MM.1S (cell line): ENCODE measurements at regions not wholly inside any gene's neighbourhood (a gene's known extent, or its start where the extent isn't known, plus 50 kb on each side); places are given as distances from the start of the nearest gene placed in this dataset.

Experiments used
- DNase-seq: peaks from one replicate; pipeline ENCODE4 v3.0.0-alpha.2; 2015
- H2AFZ ChIP-seq: fragments of 300-600 bp; sonication (generic); 2 replicates; pipeline ENCODE4 v1.6.0; 2016; ENCODE audit warnings: antibody characterized with exemption, low read length
- H3F3A ChIP-seq: fragments of 300-600 bp; sonication (generic); 2 replicates; pipeline ENCODE4 v1.6.1; 2016; ENCODE audit warnings: mild to moderate bottlenecking, antibody characterized with exemption, low read length, moderate library complexity, mixed read lengths; ENCODE audit not compliant: insufficient read depth
- H3K27ac ChIP-seq: fragments of 300-600 bp; sonication (generic); 2 replicates; pipeline ENCODE4 v1.5.1; 2016; ENCODE audit warnings: mild to moderate bottlenecking, low read length
- H3K27me3 ChIP-seq: fragments of 300-600 bp; sonication (generic); replicated peaks from 2 replicates; pipeline ENCODE4 v1.6.0; 2016; ENCODE audit warnings: low read length; ENCODE audit not compliant: insufficient read depth
- H3K36me3 ChIP-seq: fragments of 300-600 bp; sonication (generic); replicated peaks from 2 replicates; pipeline ENCODE4 v1.6.1; 2016; ENCODE audit warnings: mild to moderate bottlenecking, low read length, mixed read lengths; ENCODE audit not compliant: insufficient read depth
- H3K4me1 ChIP-seq: fragments of 300-600 bp; sonication (generic); 2 replicates; pipeline ENCODE4 v1.6.1; 2016; ENCODE audit warnings: low read length, mixed read lengths
- H3K4me2 ChIP-seq: fragments of 300-600 bp; sonication (generic); 2 replicates; pipeline ENCODE4 v1.6.0; 2016; ENCODE audit warnings: low read depth, low read length
- H3K4me3 ChIP-seq: fragments of 300-600 bp; sonication (generic); 2 replicates; pipeline ENCODE4 v1.5.1; 2016; ENCODE audit warnings: low read length, mixed read lengths
- H3K79me2 ChIP-seq: fragments of 300-600 bp; sonication (generic); 2 replicates; pipeline ENCODE4 v1.6.1; 2016; ENCODE audit warnings: mixed run types, low read length, mixed read lengths
- H3K9ac ChIP-seq: fragments of 300-600 bp; sonication (generic); 2 replicates; pipeline ENCODE4 v1.6.1; 2016; ENCODE audit warnings: low read length, mixed read lengths
- H3K9me2 ChIP-seq: fragments of 300-600 bp; sonication (generic); replicated peaks from 2 replicates; pipeline ENCODE4 v1.6.1; 2016; ENCODE audit warnings: mild to moderate bottlenecking, low read length, mixed read lengths; ENCODE audit not compliant: insufficient read depth
- H3K9me3 ChIP-seq: fragments of 300-600 bp; sonication (generic); replicated peaks from 2 replicates; pipeline ENCODE4 v1.6.1; 2016; ENCODE audit warnings: mild to moderate bottlenecking, low read length, mixed read lengths; ENCODE audit not compliant: insufficient read depth
- H4K20me1 ChIP-seq: fragments of 300-600 bp; sonication (generic); 2 replicates; pipeline ENCODE4 v1.6.1; 2016; ENCODE audit warnings: mild to moderate bottlenecking, low read length, moderate library complexity, mixed read lengths; ENCODE audit not compliant: insufficient read depth
- CTCF ChIP-seq: fragments of 300-600 bp; sonication (generic); IDR thresholded peaks from 2 replicates; pipeline ENCODE4 v1.5.1; 2016; ENCODE audit warnings: antibody characterized with exemption, low read length, mixed read lengths
- EZH2 ChIP-seq: fragments of 300-600 bp; sonication (generic); optimal IDR thresholded peaks from 2 replicates; pipeline ENCODE3; 2017; ENCODE audit warnings: low read depth, mild to moderate bottlenecking, antibody characterized with exemption, low read length, mixed read lengths
- EZH2phosphoT487 ChIP-seq: fragments of 300-600 bp; sonication (generic); IDR thresholded peaks from 2 replicates; pipeline ENCODE4 v1.6.1; 2018; ENCODE audit warnings: antibody characterized with exemption, low read length

GRCh38 chr22:44650806-44651205 is 51.2 kb upstream of the PRR5 start:
- Histone ChIP-seq H3K79me2 (no peaks in the 10 kb centered on the region), H3K9me2 (no peaks in the 10 kb centered on the region)

GRCh38 chr22:44648821-44649565 is 53.0 kb upstream of the PRR5 start:
- H3K9me2 ChIP-seq, result no peaks in the 10 kb centered on the region
- H3K4me3 ChIP-seq, result no peak overlapping the region
- no peaks in the 10 kb centered on the region for H3K4me1 ChIP-seq
- TF ChIP-seq CTCF (no peak), EZH2 (no peak), EZH2phosphoT487 (no peak)
- no peaks in the 10 kb centered on the region for H3K9me3 ChIP-seq
- H3K27me3 ChIP-seq, result peaks cover 75% of the 10 kb centered on the region
- no peak overlapping the region for H3K9ac ChIP-seq
- no peak overlapping the region for H3K27ac ChIP-seq
- H3K79me2 ChIP-seq, result no peaks in the 10 kb centered on the region
- DNase-seq, result no peak
- no peaks in the 10 kb centered on the region for H4K20me1 ChIP-seq
- H3F3A ChIP-seq, result no peaks in the 10 kb centered on the region
- no peak overlapping the region for H2AFZ ChIP-seq
- no peaks in the 10 kb centered on the region for H3K36me3 ChIP-seq
- no peak overlapping the region for H3K4me2 ChIP-seq

More at GRCh38 chr22:44650806-44651205, 51.2 kb upstream of the PRR5 start:
- no peak overlapping the region for H3K4me3 ChIP-seq
- H4K20me1 ChIP-seq, result no peaks in the 10 kb centered on the region
- TF ChIP-seq EZH2, result no peak
- H3K4me2 ChIP-seq, result no peak overlapping the region
- H3F3A ChIP-seq, result no peaks in the 10 kb centered on the region
- no peaks in the 10 kb centered on the region for H3K36me3 ChIP-seq
- no peak overlapping the region for H3K27ac ChIP-seq
- no peaks in the 10 kb centered on the region for H3K9me3 ChIP-seq
- H3K4me1 ChIP-seq, result no peaks in the 10 kb centered on the region
- H3K27me3 ChIP-seq, result peaks cover 60% of the 10 kb centered on the region
- no peak for DNase-seq
- no peak overlapping the region for H2AFZ ChIP-seq
- H3K9ac ChIP-seq, result no peak overlapping the region

- no peak overlapping the region for H3K27ac ChIP-seq
- no peaks in the 10 kb centered on the region for H3K4me1 ChIP-seq
- no peak for TF ChIP-seq CTCF
- TF ChIP-seq EZH2, result no peak
- no peak for TF ChIP-seq EZH2phosphoT487
- H3K9me3 ChIP-seq, result no peaks in the 10 kb centered on the region
- no peak overlapping the region for H2AFZ ChIP-seq
- no peaks in the 10 kb centered on the region for H3F3A ChIP-seq
- H3K79me2 ChIP-seq, result no peaks in the 10 kb centered on the region
- no peaks in the 10 kb centered on the region for H3K9me2 ChIP-seq
- no peak overlapping the region for H3K9ac ChIP-seq
- peaks cover 83% of the 10 kb centered on the region for H3K27me3 ChIP-seq
- H3K4me2 ChIP-seq, result no peak overlapping the region
- no peaks in the 10 kb centered on the region for H3K36me3 ChIP-seq
- H3K4me3 ChIP-seq, result no peak overlapping the region
- no peaks in the 10 kb centered on the region for H4K20me1 ChIP-seq
- no peak for DNase-seq
These were observed 53.8 kb upstream of the PRR5 start for GRCh38 chr22:44648085-44648820.

- H3K4me1 ChIP-seq, result no peaks in the 10 kb centered on the region
- peaks cover 94% of the 10 kb centered on the region for H3K27me3 ChIP-seq
- H3K4me2 ChIP-seq, result no peak overlapping the region
- H3K9me3 ChIP-seq, result no peaks in the 10 kb centered on the region
- H3K4me3 ChIP-seq, result no peak overlapping the region
- H3K9me2 ChIP-seq, result no peaks in the 10 kb centered on the region
- H3F3A ChIP-seq, result no peaks in the 10 kb centered on the region
- no peak overlapping the region for H3K9ac ChIP-seq
- no peak for DNase-seq
- no peaks in the 10 kb centered on the region for H4K20me1 ChIP-seq
- no peaks in the 10 kb centered on the region for H3K79me2 ChIP-seq
- TF ChIP-seq EZH2 (no peak), CTCF (no peak)
- no peaks in the 10 kb centered on the region for H3K36me3 ChIP-seq
- H2AFZ ChIP-seq, result no peak overlapping the region
- H3K27ac ChIP-seq, result no peak overlapping the region
These were observed 54.9 kb upstream of the PRR5 start for GRCh38 chr22:44647141-44647540.
